GM23338 (cell line): ENCODE measurements at regions not wholly inside any gene's neighbourhood (a gene's known extent, or its start where the extent isn't known, plus 50 kb on each side); places are given as distances from the start of the nearest gene placed in this dataset.

Source experiments
- ATAC-seq: fragments of 200-7000 bp; cut with Tn5 transposase; 3 replicates; pipeline ENCODE4 v1.9.1; 2020
- DNase-seq: peaks from one replicate; pipeline ENCODE4 v3.0.0-alpha.2; 2015; ENCODE audit warnings: low spot score
- H2AFZ ChIP-seq: fragments of 200-600 bp; sonication (generic); 2 replicates; pipeline ENCODE4 v1.8.0; 2016; ENCODE audit warnings: antibody characterized with exemption, mild to moderate bottlenecking, moderate library complexity
- H3F3A ChIP-seq: fragments of 200-600 bp; sonication (generic); replicated peaks from 2 replicates; pipeline ENCODE4 v1.8.0; 2017; ENCODE audit warnings: antibody characterized with exemption, mixed run types, low read depth
- H3K27ac ChIP-seq: fragments of 200-600 bp; sonication (generic); 2 replicates; pipeline ENCODE4 v1.6.1; 2016; ENCODE audit warnings: low read depth
- H3K27me3 ChIP-seq: fragments of 200-600 bp; sonication (generic); 2 replicates; pipeline ENCODE4 v1.8.0; 2016; ENCODE audit warnings: mild to moderate bottlenecking, mixed run types, moderate library complexity; ENCODE audit not compliant: insufficient read depth
- H3K36me3 ChIP-seq: fragments of 200-600 bp; sonication (generic); 2 replicates; pipeline ENCODE4 v1.8.0; 2016; ENCODE audit warnings: mild to moderate bottlenecking; ENCODE audit not compliant: insufficient read depth
- H3K4me1 ChIP-seq: fragments of 200-600 bp; sonication (generic); 2 replicates; pipeline ENCODE4 v1.8.0; 2016; ENCODE audit warnings: mild to moderate bottlenecking, moderate library complexity; ENCODE audit not compliant: insufficient read depth
- H3K4me2 ChIP-seq: fragments of 200-600 bp; sonication (generic); 2 replicates; pipeline ENCODE4 v1.7.1; 2017; ENCODE audit warnings: mixed run types
- H3K4me3 ChIP-seq: fragments of 200-600 bp; sonication (generic); 2 replicates; pipeline ENCODE4 v1.6.1; 2016; ENCODE audit warnings: mixed run types
- H3K79me2 ChIP-seq: fragments of 200-600 bp; sonication (generic); replicated peaks from 2 replicates; pipeline ENCODE4 v1.8.0; 2017; ENCODE audit warnings: mild to moderate bottlenecking; ENCODE audit not compliant: insufficient read depth
- H3K9me2 ChIP-seq: fragments of 200-600 bp; sonication (generic); 2 replicates; pipeline ENCODE4 v1.8.0; 2017; ENCODE audit not compliant: insufficient read depth
- H4K20me1 ChIP-seq: fragments of 200-600 bp; sonication (generic); replicated peaks from 2 replicates; pipeline ENCODE4 v1.8.0; 2017; ENCODE audit warnings: mild to moderate bottlenecking; ENCODE audit not compliant: insufficient read depth
- H3K27ac Mint-ChIP-seq: 2 replicates; pipeline ENCODE4 v1.8.0; 2020; ENCODE audit warnings: inconsistent platforms, mild to moderate bottlenecking, moderate library complexity, mixed read lengths
- H3K27me3 Mint-ChIP-seq: 3 replicates; pipeline ENCODE4 v1.8.0; 2022; ENCODE audit warnings: low read depth, mild to moderate bottlenecking, moderate library complexity, mixed read lengths, inconsistent platforms; ENCODE audit not compliant: insufficient read depth, poor library complexity
- H3K36me3 Mint-ChIP-seq: 3 replicates; pipeline ENCODE4 v1.8.0; 2021; ENCODE audit warnings: low read depth, mild to moderate bottlenecking, inconsistent platforms, moderate library complexity, mixed read lengths
- H3K4me1 Mint-ChIP-seq: 3 replicates; pipeline ENCODE4 v1.8.0; 2020; ENCODE audit warnings: mild to moderate bottlenecking, inconsistent platforms, mixed read lengths
- H3K4me3 Mint-ChIP-seq: 3 replicates; pipeline ENCODE4 v1.8.0; 2021; ENCODE audit warnings: moderate library complexity, mild to moderate bottlenecking, inconsistent platforms, mixed read lengths
- H3K9me3 Mint-ChIP-seq: 3 replicates; pipeline ENCODE4 v1.8.0; 2020; ENCODE audit warnings: moderate library complexity, mild to moderate bottlenecking, inconsistent platforms, mixed read lengths
- CREB1 ChIP-seq: fragments of 250-450 bp; sonication (Bioruptor Pico); IDR thresholded peaks from 2 replicates; pipeline ENCODE4 v1.5.0; 2020; ENCODE audit warnings: low read depth, mild to moderate bottlenecking, moderate library complexity
- EZH2 ChIP-seq: fragments of 200-600 bp; sonication (generic); IDR thresholded peaks from one replicate; pipeline ENCODE4 v1.8.0; 2017; ENCODE audit warnings: antibody characterized with exemption, mild to moderate bottlenecking, low read depth; ENCODE audit not compliant: unreplicated experiment
- EZH2phosphoT487 ChIP-seq: fragments of 200-600 bp; sonication (generic); IDR thresholded peaks from one replicate; pipeline ENCODE4 v1.8.1; 2018; ENCODE audit warnings: antibody characterized with exemption; ENCODE audit not compliant: unreplicated experiment
- JUNB ChIP-seq: IDR thresholded peaks from one replicate; pipeline ENCODE4 v1.6.1; 2016; ENCODE audit warnings: antibody characterized with exemption; ENCODE audit not compliant: unreplicated experiment
- NANOG ChIP-seq: IDR thresholded peaks from 2 replicates; pipeline ENCODE4 v1.6.1; 2016; ENCODE audit warnings: antibody characterized with exemption, borderline replicate concordance
- POLR2AphosphoS5 ChIP-seq: IDR thresholded peaks from 2 replicates; pipeline ENCODE4 v1.6.1; 2016; ENCODE audit warnings: antibody characterized with exemption, low read depth
- STAT1 ChIP-seq: IDR thresholded peaks from one replicate; pipeline ENCODE4 v1.6.1; 2016; ENCODE audit warnings: antibody characterized with exemption; ENCODE audit not compliant: unreplicated experiment
- ZNF114 ChIP-seq: fragments of 250-450 bp; sonication (Bioruptor Pico); IDR thresholded peaks from 2 replicates; pipeline ENCODE4 v1.5.0; 2020; ENCODE audit warnings: mild to moderate bottlenecking, moderate library complexity
- ZNF331 ChIP-seq: fragments of 250-450 bp; sonication (Bioruptor Pico); IDR thresholded peaks from 2 replicates; pipeline ENCODE4 v1.5.0; 2020; ENCODE audit warnings: low read depth, mild to moderate bottlenecking, moderate library complexity
- TF ChIP-seq, protein P1 (sequence below): IDR thresholded peaks from 2 replicates; pipeline ENCODE4 v1.6.1; 2016; ENCODE audit warnings: antibody characterized with exemption
- TF ChIP-seq, protein P2 (sequence below), 2 experiments: fragments of 200-600 bp in 1 of 2; sonication (generic) in 1 of 2; conservative IDR thresholded peaks; 2 replicates each; pipeline versions ENCODE4 v1.5.1 to v1.6.1; 2016 to 2017; ENCODE audit warnings: antibody characterized with exemption in 2 of 2, low read depth in 2 of 2, mild to moderate bottlenecking in 2 of 2, moderate library complexity in 1 of 2
- TF ChIP-seq, protein P3 (sequence below): IDR thresholded peaks from one replicate; pipeline ENCODE4 v1.6.1; 2018; ENCODE audit warnings: antibody characterized with exemption; ENCODE audit not compliant: unreplicated experiment
- TF ChIP-seq, protein P4 (sequence below): fragments of 250-450 bp; sonication (Bioruptor Pico); IDR thresholded peaks from 2 replicates; pipeline ENCODE4 v1.5.0; 2020; ENCODE audit warnings: mild to moderate bottlenecking, moderate library complexity

DNA sequence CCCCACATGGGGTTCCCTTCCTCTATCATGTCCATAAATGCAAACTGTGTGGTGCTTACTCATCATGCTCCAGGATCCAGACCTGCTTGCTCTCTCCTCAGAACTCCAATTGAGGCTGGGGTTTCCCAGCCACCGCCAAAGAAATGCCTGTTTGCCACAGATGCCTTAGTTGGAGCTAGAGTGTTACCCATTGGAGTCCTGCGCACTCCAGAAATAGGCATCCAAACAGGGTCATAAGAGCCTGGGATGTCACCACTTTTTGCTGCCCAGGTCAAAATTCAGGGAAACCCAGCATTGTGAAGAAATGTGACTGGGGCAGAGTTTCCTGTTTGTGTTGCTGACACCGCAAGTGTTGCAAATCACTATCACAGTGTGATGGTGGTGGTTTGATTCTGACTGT lies 60.7 kb upstream of the SPDL1 start:
- Mint-ChIP-seq H3K36me3 (no peaks in the 10 kb centered on the region; the same call in 2 of the 3 replicates), H3K27ac (no peak overlapping the region), H3K4me1 (no peaks in the 10 kb centered on the region; the same call in 2 of the 3 replicates), H3K27me3 (no peaks in the 10 kb centered on the region), H3K4me3 (no peak overlapping the region), H3K9me3 (peaks cover 11% of the 10 kb centered on the region)
- H3K27me3 ChIP-seq = no peaks in the 10 kb centered on the region
- H4K20me1 ChIP-seq = no peaks in the 10 kb centered on the region
- H3K27ac ChIP-seq = no peak overlapping the region
- TF ChIP-seq EZH2phosphoT487 (no peak), NANOG (no peak), POLR2AphosphoS5 (no peak), EZH2 (no peak), CREB1 (CRISPR knock-in tag) (no peak), ZNF114 (CRISPR knock-in tag) (no peak), JUNB (no peak), ZNF331 (no peak), STAT1 (no peak)
- TF ChIP-seq, protein P1, sequence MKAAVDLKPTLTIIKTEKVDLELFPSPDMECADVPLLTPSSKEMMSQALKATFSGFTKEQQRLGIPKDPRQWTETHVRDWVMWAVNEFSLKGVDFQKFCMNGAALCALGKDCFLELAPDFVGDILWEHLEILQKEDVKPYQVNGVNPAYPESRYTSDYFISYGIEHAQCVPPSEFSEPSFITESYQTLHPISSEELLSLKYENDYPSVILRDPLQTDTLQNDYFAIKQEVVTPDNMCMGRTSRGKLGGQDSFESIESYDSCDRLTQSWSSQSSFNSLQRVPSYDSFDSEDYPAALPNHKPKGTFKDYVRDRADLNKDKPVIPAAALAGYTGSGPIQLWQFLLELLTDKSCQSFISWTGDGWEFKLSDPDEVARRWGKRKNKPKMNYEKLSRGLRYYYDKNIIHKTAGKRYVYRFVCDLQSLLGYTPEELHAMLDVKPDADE = no peak
- TF ChIP-seq, protein P2, sequence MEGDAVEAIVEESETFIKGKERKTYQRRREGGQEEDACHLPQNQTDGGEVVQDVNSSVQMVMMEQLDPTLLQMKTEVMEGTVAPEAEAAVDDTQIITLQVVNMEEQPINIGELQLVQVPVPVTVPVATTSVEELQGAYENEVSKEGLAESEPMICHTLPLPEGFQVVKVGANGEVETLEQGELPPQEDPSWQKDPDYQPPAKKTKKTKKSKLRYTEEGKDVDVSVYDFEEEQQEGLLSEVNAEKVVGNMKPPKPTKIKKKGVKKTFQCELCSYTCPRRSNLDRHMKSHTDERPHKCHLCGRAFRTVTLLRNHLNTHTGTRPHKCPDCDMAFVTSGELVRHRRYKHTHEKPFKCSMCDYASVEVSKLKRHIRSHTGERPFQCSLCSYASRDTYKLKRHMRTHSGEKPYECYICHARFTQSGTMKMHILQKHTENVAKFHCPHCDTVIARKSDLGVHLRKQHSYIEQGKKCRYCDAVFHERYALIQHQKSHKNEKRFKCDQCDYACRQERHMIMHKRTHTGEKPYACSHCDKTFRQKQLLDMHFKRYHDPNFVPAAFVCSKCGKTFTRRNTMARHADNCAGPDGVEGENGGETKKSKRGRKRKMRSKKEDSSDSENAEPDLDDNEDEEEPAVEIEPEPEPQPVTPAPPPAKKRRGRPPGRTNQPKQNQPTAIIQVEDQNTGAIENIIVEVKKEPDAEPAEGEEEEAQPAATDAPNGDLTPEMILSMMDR (conservative IDR thresholded peaks at IDR 0.05; ENCODE audit: low read depth in 2 of 2) = no peak
- TF ChIP-seq, protein P3, sequence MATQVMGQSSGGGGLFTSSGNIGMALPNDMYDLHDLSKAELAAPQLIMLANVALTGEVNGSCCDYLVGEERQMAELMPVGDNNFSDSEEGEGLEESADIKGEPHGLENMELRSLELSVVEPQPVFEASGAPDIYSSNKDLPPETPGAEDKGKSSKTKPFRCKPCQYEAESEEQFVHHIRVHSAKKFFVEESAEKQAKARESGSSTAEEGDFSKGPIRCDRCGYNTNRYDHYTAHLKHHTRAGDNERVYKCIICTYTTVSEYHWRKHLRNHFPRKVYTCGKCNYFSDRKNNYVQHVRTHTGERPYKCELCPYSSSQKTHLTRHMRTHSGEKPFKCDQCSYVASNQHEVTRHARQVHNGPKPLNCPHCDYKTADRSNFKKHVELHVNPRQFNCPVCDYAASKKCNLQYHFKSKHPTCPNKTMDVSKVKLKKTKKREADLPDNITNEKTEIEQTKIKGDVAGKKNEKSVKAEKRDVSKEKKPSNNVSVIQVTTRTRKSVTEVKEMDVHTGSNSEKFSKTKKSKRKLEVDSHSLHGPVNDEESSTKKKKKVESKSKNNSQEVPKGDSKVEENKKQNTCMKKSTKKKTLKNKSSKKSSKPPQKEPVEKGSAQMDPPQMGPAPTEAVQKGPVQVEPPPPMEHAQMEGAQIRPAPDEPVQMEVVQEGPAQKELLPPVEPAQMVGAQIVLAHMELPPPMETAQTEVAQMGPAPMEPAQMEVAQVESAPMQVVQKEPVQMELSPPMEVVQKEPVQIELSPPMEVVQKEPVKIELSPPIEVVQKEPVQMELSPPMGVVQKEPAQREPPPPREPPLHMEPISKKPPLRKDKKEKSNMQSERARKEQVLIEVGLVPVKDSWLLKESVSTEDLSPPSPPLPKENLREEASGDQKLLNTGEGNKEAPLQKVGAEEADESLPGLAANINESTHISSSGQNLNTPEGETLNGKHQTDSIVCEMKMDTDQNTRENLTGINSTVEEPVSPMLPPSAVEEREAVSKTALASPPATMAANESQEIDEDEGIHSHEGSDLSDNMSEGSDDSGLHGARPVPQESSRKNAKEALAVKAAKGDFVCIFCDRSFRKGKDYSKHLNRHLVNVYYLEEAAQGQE = no peak
- TF ChIP-seq, protein P4, sequence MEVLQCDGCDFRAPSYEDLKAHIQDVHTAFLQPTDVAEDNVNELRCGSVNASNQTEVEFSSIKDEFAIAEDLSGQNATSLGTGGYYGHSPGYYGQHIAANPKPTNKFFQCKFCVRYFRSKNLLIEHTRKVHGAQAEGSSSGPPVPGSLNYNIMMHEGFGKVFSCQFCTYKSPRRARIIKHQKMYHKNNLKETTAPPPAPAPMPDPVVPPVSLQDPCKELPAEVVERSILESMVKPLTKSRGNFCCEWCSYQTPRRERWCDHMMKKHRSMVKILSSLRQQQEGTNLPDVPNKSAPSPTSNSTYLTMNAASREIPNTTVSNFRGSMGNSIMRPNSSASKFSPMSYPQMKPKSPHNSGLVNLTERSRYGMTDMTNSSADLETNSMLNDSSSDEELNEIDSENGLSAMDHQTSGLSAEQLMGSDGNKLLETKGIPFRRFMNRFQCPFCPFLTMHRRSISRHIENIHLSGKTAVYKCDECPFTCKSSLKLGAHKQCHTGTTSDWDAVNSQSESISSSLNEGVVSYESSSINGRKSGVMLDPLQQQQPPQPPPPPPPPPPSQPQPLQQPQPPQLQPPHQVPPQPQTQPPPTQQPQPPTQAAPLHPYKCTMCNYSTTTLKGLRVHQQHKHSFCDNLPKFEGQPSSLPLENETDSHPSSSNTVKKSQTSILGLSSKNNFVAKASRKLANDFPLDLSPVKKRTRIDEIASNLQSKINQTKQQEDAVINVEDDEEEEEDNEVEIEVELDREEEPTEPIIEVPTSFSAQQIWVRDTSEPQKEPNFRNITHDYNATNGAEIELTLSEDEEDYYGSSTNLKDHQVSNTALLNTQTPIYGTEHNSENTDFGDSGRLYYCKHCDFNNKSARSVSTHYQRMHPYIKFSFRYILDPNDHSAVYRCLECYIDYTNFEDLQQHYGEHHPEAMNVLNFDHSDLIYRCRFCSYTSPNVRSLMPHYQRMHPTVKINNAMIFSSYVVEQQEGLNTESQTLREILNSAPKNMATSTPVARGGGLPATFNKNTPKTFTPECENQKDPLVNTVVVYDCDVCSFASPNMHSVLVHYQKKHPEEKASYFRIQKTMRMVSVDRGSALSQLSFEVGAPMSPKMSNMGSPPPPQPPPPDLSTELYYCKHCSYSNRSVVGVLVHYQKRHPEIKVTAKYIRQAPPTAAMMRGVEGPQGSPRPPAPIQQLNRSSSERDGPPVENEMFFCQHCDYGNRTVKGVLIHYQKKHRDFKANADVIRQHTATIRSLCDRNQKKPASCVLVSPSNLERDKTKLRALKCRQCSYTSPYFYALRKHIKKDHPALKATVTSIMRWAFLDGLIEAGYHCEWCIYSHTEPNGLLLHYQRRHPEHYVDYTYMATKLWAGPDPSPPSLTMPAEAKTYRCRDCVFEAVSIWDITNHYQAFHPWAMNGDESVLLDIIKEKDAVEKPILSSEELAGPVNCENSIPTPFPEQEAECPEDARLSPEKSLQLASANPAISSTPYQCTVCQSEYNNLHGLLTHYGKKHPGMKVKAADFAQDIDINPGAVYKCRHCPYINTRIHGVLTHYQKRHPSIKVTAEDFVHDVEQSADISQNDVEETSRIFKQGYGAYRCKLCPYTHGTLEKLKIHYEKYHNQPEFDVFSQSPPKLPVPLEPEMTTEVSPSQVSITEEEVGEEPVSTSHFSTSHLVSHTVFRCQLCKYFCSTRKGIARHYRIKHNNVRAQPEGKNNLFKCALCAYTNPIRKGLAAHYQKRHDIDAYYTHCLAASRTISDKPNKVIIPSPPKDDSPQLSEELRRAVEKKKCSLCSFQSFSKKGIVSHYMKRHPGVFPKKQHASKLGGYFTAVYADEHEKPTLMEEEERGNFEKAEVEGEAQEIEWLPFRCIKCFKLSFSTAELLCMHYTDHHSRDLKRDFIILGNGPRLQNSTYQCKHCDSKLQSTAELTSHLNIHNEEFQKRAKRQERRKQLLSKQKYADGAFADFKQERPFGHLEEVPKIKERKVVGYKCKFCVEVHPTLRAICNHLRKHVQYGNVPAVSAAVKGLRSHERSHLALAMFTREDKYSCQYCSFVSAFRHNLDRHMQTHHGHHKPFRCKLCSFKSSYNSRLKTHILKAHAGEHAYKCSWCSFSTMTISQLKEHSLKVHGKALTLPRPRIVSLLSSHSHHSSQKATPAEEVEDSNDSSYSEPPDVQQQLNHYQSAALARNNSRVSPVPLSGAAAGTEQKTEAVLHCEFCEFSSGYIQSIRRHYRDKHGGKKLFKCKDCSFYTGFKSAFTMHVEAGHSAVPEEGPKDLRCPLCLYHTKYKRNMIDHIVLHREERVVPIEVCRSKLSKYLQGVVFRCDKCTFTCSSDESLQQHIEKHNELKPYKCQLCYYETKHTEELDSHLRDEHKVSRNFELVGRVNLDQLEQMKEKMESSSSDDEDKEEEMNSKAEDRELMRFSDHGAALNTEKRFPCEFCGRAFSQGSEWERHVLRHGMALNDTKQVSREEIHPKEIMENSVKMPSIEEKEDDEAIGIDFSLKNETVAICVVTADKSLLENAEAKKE = no peak
- peak overlapping the region; percentile 43 for H2AFZ ChIP-seq
- H3K79me2 ChIP-seq = no peaks in the 10 kb centered on the region
- no peaks in the 10 kb centered on the region for H3K36me3 ChIP-seq
- H3K4me3 ChIP-seq = no peak overlapping the region
- H3K4me2 ChIP-seq = no peak overlapping the region
- ATAC-seq = no peak
- no peaks in the 10 kb centered on the region for H3F3A ChIP-seq
- DNase-seq = no peak
- H3K9me2 ChIP-seq = 0 out of 2 replicates have a peak, but pooled peaks cover 3% of the 10 kb centered on the region
- H3K4me1 ChIP-seq = no peaks in the 10 kb centered on the region
